PC-3 (cell line): ENCODE measurements at regions not wholly inside any gene's neighbourhood (a gene's known extent, or its start where the extent isn't known, plus 50 kb on each side); places are given as distances from the start of the nearest gene placed in this dataset.

Source experiments
- EZH2 ChIP-seq: fragments of 300-600 bp; sonication (generic); IDR thresholded peaks from one replicate; pipeline ENCODE4 v1.6.1; 2017; ENCODE audit warnings: antibody characterized with exemption, mild to moderate bottlenecking, low read length; ENCODE audit not compliant: unreplicated experiment
- EZH2phosphoT487 ChIP-seq: fragments of 300-600 bp; sonication (generic); IDR thresholded peaks from 2 replicates; pipeline ENCODE4 v1.6.1; 2018; ENCODE audit warnings: mild to moderate bottlenecking, antibody characterized with exemption, low read length, borderline replicate concordance
- TF ChIP-seq, protein P1 (sequence below): fragments of 300-600 bp; sonication (generic); conservative IDR thresholded peaks from 2 replicates; pipeline ENCODE4 v1.5.1; 2017; ENCODE audit warnings: antibody characterized with exemption, low read depth, mild to moderate bottlenecking, low read length

DNA sequence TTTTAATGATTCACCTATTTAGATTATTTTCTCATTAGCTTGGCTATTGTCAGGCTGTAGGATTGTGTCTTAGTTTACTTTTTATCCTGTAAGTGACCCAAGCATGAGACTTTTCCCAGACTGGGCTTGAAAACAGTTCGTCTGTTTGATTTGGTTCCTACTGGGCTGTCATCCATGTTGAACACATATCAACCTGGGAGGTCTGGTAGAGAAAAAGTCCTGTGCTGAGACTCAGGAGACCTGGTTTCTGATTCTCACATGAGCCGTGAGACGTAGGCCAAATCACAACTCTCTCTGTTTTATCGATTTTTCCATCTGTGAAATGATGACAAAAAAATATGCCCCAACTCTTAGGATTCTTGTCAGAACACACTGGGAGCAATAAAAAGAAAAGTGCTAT lies 98.8 kb upstream of the GALNT15 start:
- TF ChIP-seq, protein P1, sequence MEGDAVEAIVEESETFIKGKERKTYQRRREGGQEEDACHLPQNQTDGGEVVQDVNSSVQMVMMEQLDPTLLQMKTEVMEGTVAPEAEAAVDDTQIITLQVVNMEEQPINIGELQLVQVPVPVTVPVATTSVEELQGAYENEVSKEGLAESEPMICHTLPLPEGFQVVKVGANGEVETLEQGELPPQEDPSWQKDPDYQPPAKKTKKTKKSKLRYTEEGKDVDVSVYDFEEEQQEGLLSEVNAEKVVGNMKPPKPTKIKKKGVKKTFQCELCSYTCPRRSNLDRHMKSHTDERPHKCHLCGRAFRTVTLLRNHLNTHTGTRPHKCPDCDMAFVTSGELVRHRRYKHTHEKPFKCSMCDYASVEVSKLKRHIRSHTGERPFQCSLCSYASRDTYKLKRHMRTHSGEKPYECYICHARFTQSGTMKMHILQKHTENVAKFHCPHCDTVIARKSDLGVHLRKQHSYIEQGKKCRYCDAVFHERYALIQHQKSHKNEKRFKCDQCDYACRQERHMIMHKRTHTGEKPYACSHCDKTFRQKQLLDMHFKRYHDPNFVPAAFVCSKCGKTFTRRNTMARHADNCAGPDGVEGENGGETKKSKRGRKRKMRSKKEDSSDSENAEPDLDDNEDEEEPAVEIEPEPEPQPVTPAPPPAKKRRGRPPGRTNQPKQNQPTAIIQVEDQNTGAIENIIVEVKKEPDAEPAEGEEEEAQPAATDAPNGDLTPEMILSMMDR = no peak
- TF ChIP-seq EZH2 (no peak), EZH2phosphoT487 (no peak)
